ENCODE measurements at regions not wholly inside any gene's neighbourhood (a gene's known extent, or its start where the extent isn't known, plus 50 kb on each side); places are given as distances from the start of the nearest gene placed in this dataset.
A peak's percentile ranks its signal among the peaks of the same experiment; 100 is the strongest.

GRCh38 chr18:47730795-47731194, 199.7 kb downstream of the SMAD2 start:
- Histone ChIP-seq H3K4me3 (ENCODE audit: low read depth, low read length) (no peak overlapping the region), H3K27ac (ENCODE audit: low read depth, low read length) (no peak overlapping the region), H3K4me1 (ENCODE audit: control insufficient read depth, insufficient read depth, low read length) (peaks cover 4% of the 10 kb centered on the region), H3K9me3 (ENCODE audit: control insufficient read depth, insufficient read depth, low read length) (no peaks in the 10 kb centered on the region), H3K27me3 (ENCODE audit: control insufficient read depth, insufficient read depth, low read length) (peaks cover 9% of the 10 kb centered on the region), H3K36me3 (ENCODE audit: control insufficient read depth, insufficient read depth, low read length) (no peaks in the 10 kb centered on the region)
- DNase-seq (ENCODE audit: low read depth in 4 of 6, low spot score in 6 of 6), result no peak
- WGBS (ENCODE audit: insufficient coverage), result 69% methylated on average over 2 of the region's 5 CpGs

- H3K9me3 ChIP-seq (ENCODE audit: control insufficient read depth, insufficient read depth, low read length), result no peaks in the 10 kb centered on the region
- H3K36me3 ChIP-seq (ENCODE audit: control insufficient read depth, insufficient read depth, low read length), result no peaks in the 10 kb centered on the region
- DNase-seq (ENCODE audit: low read depth in 4 of 6, low spot score in 6 of 6), result no peak
- 93% methylated on average over 6 of the region's 6 CpGs for WGBS (ENCODE audit: insufficient coverage)
- peaks cover 8% of the 10 kb centered on the region for H3K4me1 ChIP-seq (ENCODE audit: control insufficient read depth, insufficient read depth, low read length)
- peaks cover 4% of the 10 kb centered on the region for H3K27me3 ChIP-seq (ENCODE audit: control insufficient read depth, insufficient read depth, low read length)
- no peak overlapping the region for H3K27ac ChIP-seq (ENCODE audit: low read depth, low read length)
- H3K4me3 ChIP-seq (ENCODE audit: low read depth, low read length), result no peak overlapping the region
Observed at GRCh38 chr18:47729356-47729755, 201.1 kb downstream of the SMAD2 start.

GRCh38 chr18:47728921-47729320, 201.5 kb downstream of the SMAD2 start:
- 84% methylated on average over 1 of the region's 2 CpGs for WGBS (ENCODE audit: insufficient coverage)
- Histone ChIP-seq H3K4me3 (ENCODE audit: low read depth, low read length) (no peak overlapping the region), H3K9me3 (ENCODE audit: control insufficient read depth, insufficient read depth, low read length) (no peaks in the 10 kb centered on the region), H3K27me3 (ENCODE audit: control insufficient read depth, insufficient read depth, low read length) (peaks cover 4% of the 10 kb centered on the region), H3K4me1 (ENCODE audit: control insufficient read depth, insufficient read depth, low read length) (peaks cover 11% of the 10 kb centered on the region), H3K27ac (ENCODE audit: low read depth, low read length) (no peak overlapping the region), H3K36me3 (ENCODE audit: control insufficient read depth, insufficient read depth, low read length) (no peaks in the 10 kb centered on the region)
- DNase-seq (ENCODE audit: low read depth in 4 of 6, low spot score in 6 of 6), result no peak

GRCh38 chr18:47727409-47727808, 203.1 kb downstream of the SMAD2 start:
- no peak for DNase-seq (ENCODE audit: low read depth in 4 of 6, low spot score in 6 of 6)
- Histone ChIP-seq H3K27me3 (ENCODE audit: control insufficient read depth, insufficient read depth, low read length) (peaks cover 4% of the 10 kb centered on the region), H3K9me3 (ENCODE audit: control insufficient read depth, insufficient read depth, low read length) (no peaks in the 10 kb centered on the region), H3K4me3 (ENCODE audit: low read depth, low read length) (no peak overlapping the region), H3K4me1 (ENCODE audit: control insufficient read depth, insufficient read depth, low read length) (peaks cover 11% of the 10 kb centered on the region), H3K36me3 (ENCODE audit: control insufficient read depth, insufficient read depth, low read length) (no peaks in the 10 kb centered on the region), H3K27ac (ENCODE audit: low read depth, low read length) (no peak overlapping the region)
- 83% methylated on average over 4 of the region's 5 CpGs for WGBS (ENCODE audit: insufficient coverage)

GRCh38 chr18:47726550-47726949, 203.9 kb downstream of the SMAD2 start:
- H3K27me3 ChIP-seq (ENCODE audit: control insufficient read depth, insufficient read depth, low read length), result peaks cover 3% of the 10 kb centered on the region
- H3K9me3 ChIP-seq (ENCODE audit: control insufficient read depth, insufficient read depth, low read length), result no peaks in the 10 kb centered on the region
- DNase-seq (ENCODE audit: low read depth in 4 of 6, low spot score in 6 of 6), result no peak
- no peak overlapping the region for H3K4me3 ChIP-seq (ENCODE audit: low read depth, low read length)
- no peaks in the 10 kb centered on the region for H3K36me3 ChIP-seq (ENCODE audit: control insufficient read depth, insufficient read depth, low read length)
- H3K27ac ChIP-seq (ENCODE audit: low read depth, low read length), result no peak overlapping the region
- WGBS (ENCODE audit: insufficient coverage), result no CpG with 5 or more reads among the region's 1 CpG
- H3K4me1 ChIP-seq (ENCODE audit: control insufficient read depth, insufficient read depth, low read length), result peaks cover 11% of the 10 kb centered on the region

- no peak overlapping the region for H3K4me3 ChIP-seq (ENCODE audit: low read depth, low read length)
- H3K36me3 ChIP-seq (ENCODE audit: control insufficient read depth, insufficient read depth, low read length), result no peaks in the 10 kb centered on the region
- WGBS (ENCODE audit: insufficient coverage), result 100% methylated on average over 3 of the region's 3 CpGs
- no peaks in the 10 kb centered on the region for H3K9me3 ChIP-seq (ENCODE audit: control insufficient read depth, insufficient read depth, low read length)
- no peak for DNase-seq (ENCODE audit: low read depth in 4 of 6, low spot score in 6 of 6)
- peaks cover 11% of the 10 kb centered on the region for H3K4me1 ChIP-seq (ENCODE audit: control insufficient read depth, insufficient read depth, low read length)
- H3K27ac ChIP-seq (ENCODE audit: low read depth, low read length), result no peak overlapping the region
- peaks cover 2% of the 10 kb centered on the region for H3K27me3 ChIP-seq (ENCODE audit: control insufficient read depth, insufficient read depth, low read length)
Observed at GRCh38 chr18:47725656-47726055, 204.8 kb downstream of the SMAD2 start.

GRCh38 chr18:47724186-47724975, 206.1 kb downstream of the SMAD2 start:
- Histone ChIP-seq H3K4me1 (ENCODE audit: control insufficient read depth, insufficient read depth, low read length) (peaks cover 11% of the 10 kb centered on the region), H3K4me3 (ENCODE audit: low read depth, low read length) (no peak overlapping the region), H3K36me3 (ENCODE audit: control insufficient read depth, insufficient read depth, low read length) (no peaks in the 10 kb centered on the region), H3K27ac (ENCODE audit: low read depth, low read length) (no peak overlapping the region), H3K27me3 (ENCODE audit: control insufficient read depth, insufficient read depth, low read length) (peaks cover 2% of the 10 kb centered on the region), H3K9me3 (ENCODE audit: control insufficient read depth, insufficient read depth, low read length) (no peaks in the 10 kb centered on the region)
- 75% methylated on average over 9 of the region's 9 CpGs for WGBS (ENCODE audit: insufficient coverage)
- peak in 1 of 6 donors; percentile 18 for DNase-seq (ENCODE audit: low read depth in 4 of 6, low spot score in 6 of 6)

GRCh38 chr18:47721876-47722275, 208.6 kb downstream of the SMAD2 start:
- Histone ChIP-seq H3K27me3 (ENCODE audit: control insufficient read depth, insufficient read depth, low read length) (no peaks in the 10 kb centered on the region), H3K4me3 (ENCODE audit: low read depth, low read length) (no peak overlapping the region), H3K9me3 (ENCODE audit: control insufficient read depth, insufficient read depth, low read length) (no peaks in the 10 kb centered on the region), H3K36me3 (ENCODE audit: control insufficient read depth, insufficient read depth, low read length) (no peaks in the 10 kb centered on the region), H3K4me1 (ENCODE audit: control insufficient read depth, insufficient read depth, low read length) (peaks cover 7% of the 10 kb centered on the region), H3K27ac (ENCODE audit: low read depth, low read length) (no peak overlapping the region)
- DNase-seq (ENCODE audit: low read depth in 4 of 6, low spot score in 6 of 6), result no peak
- 84% methylated on average over 11 of the region's 16 CpGs for WGBS (ENCODE audit: insufficient coverage)

GRCh38 chr18:47720741-47721140, 209.7 kb downstream of the SMAD2 start:
- Histone ChIP-seq H3K9me3 (ENCODE audit: control insufficient read depth, insufficient read depth, low read length) (no peaks in the 10 kb centered on the region), H3K4me3 (ENCODE audit: low read depth, low read length) (no peak overlapping the region), H3K27me3 (ENCODE audit: control insufficient read depth, insufficient read depth, low read length) (no peaks in the 10 kb centered on the region), H3K27ac (ENCODE audit: low read depth, low read length) (no peak overlapping the region), H3K36me3 (ENCODE audit: control insufficient read depth, insufficient read depth, low read length) (no peaks in the 10 kb centered on the region), H3K4me1 (ENCODE audit: control insufficient read depth, insufficient read depth, low read length) (peaks cover 7% of the 10 kb centered on the region)
- no peak for DNase-seq (ENCODE audit: low read depth in 4 of 6, low spot score in 6 of 6)
- 88% methylated on average over 3 of the region's 3 CpGs for WGBS (ENCODE audit: insufficient coverage)

- no peaks in the 10 kb centered on the region for H3K9me3 ChIP-seq (ENCODE audit: control insufficient read depth, insufficient read depth, low read length)
- H3K4me1 ChIP-seq (ENCODE audit: control insufficient read depth, insufficient read depth, low read length), result peaks cover 2% of the 10 kb centered on the region
- H3K4me3 ChIP-seq (ENCODE audit: low read depth, low read length), result no peak overlapping the region
- H3K27ac ChIP-seq (ENCODE audit: low read depth, low read length), result no peak overlapping the region
- no peaks in the 10 kb centered on the region for H3K36me3 ChIP-seq (ENCODE audit: control insufficient read depth, insufficient read depth, low read length)
- no peak for DNase-seq (ENCODE audit: low read depth in 4 of 6, low spot score in 6 of 6)
- no peaks in the 10 kb centered on the region for H3K27me3 ChIP-seq (ENCODE audit: control insufficient read depth, insufficient read depth, low read length)
- 92% methylated on average over 5 of the region's 7 CpGs for WGBS (ENCODE audit: insufficient coverage)
Observed at GRCh38 chr18:47719096-47719780, 211.2 kb downstream of the SMAD2 start.

Measured in spinal cord (tissue), 9 donors.